Neural cell (in vitro differentiated cells): ENCODE measurements at regions not wholly inside any gene's neighbourhood (a gene's known extent, or its start where the extent isn't known, plus 50 kb on each side); places are given as distances from the start of the nearest gene placed in this dataset.

ENCODE experiments used
- H2AFZ ChIP-seq: fragments of 200-600, 300-800 bp; sonication (generic), shearing (Covaris generic); 2 replicates; pipeline ENCODE4 v1.6.0; 2014; ENCODE audit warnings: low read depth, mild to moderate bottlenecking, antibody characterized with exemption, low read length, moderate library complexity
- H3F3A ChIP-seq: fragments of 200-600 bp; shearing (Covaris generic); 2 replicates; pipeline ENCODE4 v1.6.1; 2016; ENCODE audit warnings: mild to moderate bottlenecking, moderate library complexity, mixed read lengths, antibody characterized with exemption, low read length; ENCODE audit not compliant: insufficient read depth, poor library complexity, severe bottlenecking
- H3K27ac ChIP-seq: fragments of 200-600, 300-800 bp; sonication (generic), shearing (Covaris generic); 2 replicates; pipeline ENCODE4 v1.5.1; 2014; ENCODE audit warnings: mild to moderate bottlenecking, low read length, moderate library complexity
- H3K27me3 ChIP-seq: fragments of 300-800, 200-600 bp; sonication (generic), shearing (Covaris generic); 2 replicates; pipeline ENCODE4 v1.6.0; 2014; ENCODE audit warnings: mild to moderate bottlenecking, low read depth, low read length, moderate library complexity; ENCODE audit not compliant: insufficient read depth
- H3K36me3 ChIP-seq: fragments of 300-800, 200-600 bp; sonication (generic), shearing (Covaris generic); 2 replicates; pipeline ENCODE4 v1.5.1; 2014; ENCODE audit warnings: mild to moderate bottlenecking, antibody characterized with exemption, low read length, moderate library complexity; ENCODE audit not compliant: insufficient read depth
- H3K4me2 ChIP-seq: fragments of 300-800, 200-600 bp; sonication (generic), shearing (Covaris generic); 2 replicates; pipeline ENCODE4 v1.6.0; 2014; ENCODE audit warnings: mild to moderate bottlenecking, low read length
- H3K4me3 ChIP-seq: fragments of 300-800, 200-600 bp; sonication (generic), shearing (Covaris generic); 2 replicates; pipeline ENCODE4 v1.5.1; 2014; ENCODE audit warnings: mild to moderate bottlenecking, low read length, moderate library complexity
- H3K79me2 ChIP-seq: fragments of 200-600 bp; shearing (Covaris generic); replicated peaks from 2 replicates; pipeline ENCODE4 v1.6.0; 2014; ENCODE audit warnings: mild to moderate bottlenecking, low read length, moderate library complexity; ENCODE audit not compliant: insufficient read depth
- H3K9ac ChIP-seq: fragments of 300-800, 200-600 bp; sonication (generic), shearing (Covaris generic); 2 replicates; pipeline ENCODE4 v1.6.1; 2016; ENCODE audit warnings: mild to moderate bottlenecking, low read length, mixed read lengths
- H3K9me2 ChIP-seq: fragments of 200-600 bp; shearing (Covaris generic); 2 replicates; pipeline ENCODE4 v1.6.1; 2016; ENCODE audit warnings: mild to moderate bottlenecking, low read length, mixed read lengths; ENCODE audit not compliant: insufficient read depth
- H3K9me3 ChIP-seq: fragments of 200-600, 300-800 bp; sonication (generic), shearing (Covaris generic); 2 replicates; pipeline ENCODE4 v1.6.1; 2016; ENCODE audit warnings: mild to moderate bottlenecking, mixed run types, low read length, moderate library complexity, mixed read lengths
- H4K20me1 ChIP-seq: fragments of 200-600 bp; shearing (Covaris generic); 2 replicates; pipeline ENCODE4 v1.6.1; 2016; ENCODE audit warnings: mild to moderate bottlenecking, mixed run types; ENCODE audit not compliant: insufficient read depth
- CTCF ChIP-seq: fragments of 450-650 bp; IDR thresholded peaks from 2 replicates; pipeline ENCODE4 v1.5.1; 2014; ENCODE audit warnings: antibody characterized with exemption, mild to moderate bottlenecking, moderate library complexity; ENCODE audit not compliant: poor library complexity, severe bottlenecking
- EP300 ChIP-seq: fragments of 450-650 bp; conservative IDR thresholded peaks from 2 replicates; pipeline ENCODE4 v1.6.1; 2014; ENCODE audit warnings: antibody characterized with exemption, mild to moderate bottlenecking, moderate library complexity; ENCODE audit not compliant: poor library complexity, severe bottlenecking
- EZH2 ChIP-seq: fragments of 200-600, 300-800 bp; shearing (Covaris generic), sonication (generic); IDR thresholded peaks from 2 replicates; pipeline ENCODE4 v1.6.1; 2014; ENCODE audit warnings: antibody characterized with exemption, low read length, borderline replicate concordance, mild to moderate bottlenecking; ENCODE audit not compliant: insufficient read depth, poor library complexity, severe bottlenecking
- MXI1 ChIP-seq: fragments of 450-650 bp; conservative IDR thresholded peaks from 2 replicates; pipeline ENCODE4 v1.6.1; 2014; ENCODE audit warnings: antibody characterized with exemption, mild to moderate bottlenecking; ENCODE audit not compliant: poor library complexity, severe bottlenecking
- POLR2AphosphoS5 ChIP-seq: IDR thresholded peaks from 2 replicates; pipeline ENCODE4 v1.6.1; 2012
- RAD21 ChIP-seq: fragments of 450-650 bp; conservative IDR thresholded peaks from 2 replicates; pipeline ENCODE4 v1.6.1; 2014; ENCODE audit warnings: antibody characterized with exemption, mild to moderate bottlenecking, moderate library complexity
- REST ChIP-seq: IDR thresholded peaks from 2 replicates; pipeline ENCODE4 v1.6.1; 2012; ENCODE audit warnings: borderline replicate concordance
- SMC3 ChIP-seq: fragments of 450-650 bp; conservative IDR thresholded peaks from 2 replicates; pipeline ENCODE4 v1.6.1; 2014; ENCODE audit warnings: antibody characterized with exemption, mild to moderate bottlenecking, moderate library complexity; ENCODE audit not compliant: poor library complexity
- TAF1 ChIP-seq: IDR thresholded peaks from 2 replicates; pipeline ENCODE4 v1.6.1; 2012; ENCODE audit warnings: low read depth

- Histone ChIP-seq H4K20me1 (no peaks in the 10 kb centered on the region), H3K27me3 (no peaks in the 10 kb centered on the region), H3K79me2 (no peaks in the 10 kb centered on the region), H3K27ac (no peak overlapping the region), H3K9me2 (no peaks in the 10 kb centered on the region), H3K36me3 (no peaks in the 10 kb centered on the region), H2AFZ (no peak overlapping the region), H3K4me2 (no peak overlapping the region), H3K4me3 (no peak overlapping the region), H3F3A (no peaks in the 10 kb centered on the region), H3K9me3 (no peaks in the 10 kb centered on the region), H3K9ac (no peak overlapping the region)
- no peak for TF ChIP-seq POLR2AphosphoS5
- TF ChIP-seq EP300 = no peak
- no peak for TF ChIP-seq SMC3
- no peak for TF ChIP-seq EZH2
- no peak for TF ChIP-seq CTCF
- no peak for TF ChIP-seq REST
- TF ChIP-seq TAF1 = no peak
- no peak for TF ChIP-seq RAD21
- TF ChIP-seq MXI1 = no peak
Measured at GRCh38 chr19:28582796-28583195, 630.2 kb downstream of the UQCRFS1 start.

- H3K9me3 ChIP-seq = no peaks in the 10 kb centered on the region
- H4K20me1 ChIP-seq = no peaks in the 10 kb centered on the region
- H3K4me2 ChIP-seq = no peak overlapping the region
- no peak overlapping the region for H3K27ac ChIP-seq
- no peak for TF ChIP-seq EP300
- TF ChIP-seq RAD21 = no peak
- TF ChIP-seq POLR2AphosphoS5 = no peak
- TF ChIP-seq SMC3 = no peak
- no peak for TF ChIP-seq REST
- no peak for TF ChIP-seq EZH2
- TF ChIP-seq MXI1 = no peak
- TF ChIP-seq TAF1 = no peak
- no peak for TF ChIP-seq CTCF
- no peak overlapping the region for H3K9ac ChIP-seq
- no peaks in the 10 kb centered on the region for H3K79me2 ChIP-seq
- no peaks in the 10 kb centered on the region for H3K36me3 ChIP-seq
- no peak overlapping the region for H3K4me3 ChIP-seq
- H3K27me3 ChIP-seq = no peaks in the 10 kb centered on the region
- H2AFZ ChIP-seq = no peak overlapping the region
- H3F3A ChIP-seq = no peaks in the 10 kb centered on the region
- H3K9me2 ChIP-seq = no peaks in the 10 kb centered on the region
Measured at GRCh38 chr19:28582344-28582743, 630.6 kb downstream of the UQCRFS1 start.
